ENCODE measurements at regions not wholly inside any gene's neighbourhood (a gene's known extent, or its start where the extent isn't known, plus 50 kb on each side); places are given as distances from the start of the nearest gene placed in this dataset.
"Not testable (repeated sequence)": the region's sequence is repeated elsewhere in the genome, so short reads cannot be mapped to it uniquely, and the experiment has no call there.

- H3K4me2 ChIP-seq (ENCODE audit: low read depth, low read length): no peak overlapping the region
- peaks cover 4% of the 10 kb centered on the region; the same call in 1 of the 2 replicates for H3K4me1 ChIP-seq (ENCODE audit: low read length)
- no peaks in the 10 kb centered on the region for H3K9me2 ChIP-seq (replicated peaks; ENCODE audit: insufficient read depth, low read length)
- H3K79me2 ChIP-seq (ENCODE audit: low read length): no peaks in the 10 kb centered on the region
- DNase-seq: no peak
- no peak overlapping the region for H3K9ac ChIP-seq (ENCODE audit: low read length)
- no peak for TF ChIP-seq CTCF (IDR thresholded peaks at IDR 0.05; ENCODE audit: low read length)
- TF ChIP-seq EZH2 (optimal IDR thresholded peaks at IDR 0.05; ENCODE audit: low read depth, low read length): no peak
- no peak overlapping the region for H3K4me3 ChIP-seq (ENCODE audit: low read length)
- no peaks in the 10 kb centered on the region for H4K20me1 ChIP-seq (ENCODE audit: insufficient read depth, low read length)
- H3K27ac ChIP-seq (ENCODE audit: low read length): no peak overlapping the region
- no peaks in the 10 kb centered on the region for H3F3A ChIP-seq (ENCODE audit: insufficient read depth, low read length)
- H3K9me3 ChIP-seq (replicated peaks; ENCODE audit: insufficient read depth, low read length): no peaks in the 10 kb centered on the region
- H3K27me3 ChIP-seq (replicated peaks; ENCODE audit: insufficient read depth, low read length): no peaks in the 10 kb centered on the region
- no peaks in the 10 kb centered on the region for H3K36me3 ChIP-seq (replicated peaks; ENCODE audit: insufficient read depth, low read length)
- no peak overlapping the region for H2AFZ ChIP-seq (ENCODE audit: low read length)
Measured at GRCh38 chr1:219100059-219100458, 73.6 kb upstream of the LYPLAL1 start.

GRCh38 chr1:219102466-219102865 is 71.2 kb upstream of the LYPLAL1 start:
- not testable (repeated sequence) for H3K4me1 ChIP-seq (ENCODE audit: low read length); H3K4me3 ChIP-seq (ENCODE audit: low read length); DNase-seq; H3K27me3 ChIP-seq (replicated peaks; ENCODE audit: insufficient read depth, low read length); H3K36me3 ChIP-seq (replicated peaks; ENCODE audit: insufficient read depth, low read length); H4K20me1 ChIP-seq (ENCODE audit: insufficient read depth, low read length); H3K9ac ChIP-seq (ENCODE audit: low read length); H3K4me2 ChIP-seq (ENCODE audit: low read depth, low read length); H3K9me2 ChIP-seq (replicated peaks; ENCODE audit: insufficient read depth, low read length); H3K79me2 ChIP-seq (ENCODE audit: low read length); H3F3A ChIP-seq (ENCODE audit: insufficient read depth, low read length); H3K27ac ChIP-seq (ENCODE audit: low read length); H2AFZ ChIP-seq (ENCODE audit: low read length); H3K9me3 ChIP-seq (replicated peaks; ENCODE audit: insufficient read depth, low read length)

- Histone ChIP-seq H3K9me3 (replicated peaks; ENCODE audit: insufficient read depth, low read length) (no peaks in the 10 kb centered on the region), H4K20me1 (ENCODE audit: insufficient read depth, low read length) (no peaks in the 10 kb centered on the region), H3K27ac (ENCODE audit: low read length) (no peak overlapping the region), H3K4me1 (ENCODE audit: low read length) (no peaks in the 10 kb centered on the region), H3K27me3 (replicated peaks; ENCODE audit: insufficient read depth, low read length) (no peaks in the 10 kb centered on the region), H3F3A (ENCODE audit: insufficient read depth, low read length) (no peaks in the 10 kb centered on the region), H3K4me3 (ENCODE audit: low read length) (no peak overlapping the region), H3K79me2 (ENCODE audit: low read length) (no peaks in the 10 kb centered on the region), H3K4me2 (ENCODE audit: low read depth, low read length) (no peak overlapping the region), H2AFZ (ENCODE audit: low read length) (no peak overlapping the region), H3K9me2 (replicated peaks; ENCODE audit: insufficient read depth, low read length) (no peaks in the 10 kb centered on the region), H3K36me3 (replicated peaks; ENCODE audit: insufficient read depth, low read length) (no peaks in the 10 kb centered on the region), H3K9ac (ENCODE audit: low read length) (no peak overlapping the region)
- TF ChIP-seq EZH2 (optimal IDR thresholded peaks at IDR 0.05; ENCODE audit: low read depth, low read length) (no peak), CTCF (IDR thresholded peaks at IDR 0.05; ENCODE audit: low read length) (no peak), EZH2phosphoT487 (IDR thresholded peaks at IDR 0.05; ENCODE audit: low read length) (no peak)
- DNase-seq: no peak
Measured at GRCh38 chr1:219105893-219106292, 67.8 kb upstream of the LYPLAL1 start.

- Histone ChIP-seq H3K9me2 (replicated peaks; ENCODE audit: insufficient read depth, low read length) (no peaks in the 10 kb centered on the region), H3K36me3 (replicated peaks; ENCODE audit: insufficient read depth, low read length) (no peaks in the 10 kb centered on the region), H4K20me1 (ENCODE audit: insufficient read depth, low read length) (no peaks in the 10 kb centered on the region), H3K4me1 (ENCODE audit: low read length) (no peaks in the 10 kb centered on the region), H3K79me2 (ENCODE audit: low read length) (no peaks in the 10 kb centered on the region), H3K27ac (ENCODE audit: low read length) (no peak overlapping the region), H3K4me2 (ENCODE audit: low read depth, low read length) (no peak overlapping the region), H2AFZ (ENCODE audit: low read length) (no peak overlapping the region), H3F3A (ENCODE audit: insufficient read depth, low read length) (no peaks in the 10 kb centered on the region), H3K4me3 (ENCODE audit: low read length) (no peak overlapping the region), H3K9ac (ENCODE audit: low read length) (no peak overlapping the region), H3K9me3 (replicated peaks; ENCODE audit: insufficient read depth, low read length) (no peaks in the 10 kb centered on the region), H3K27me3 (replicated peaks; ENCODE audit: insufficient read depth, low read length) (no peaks in the 10 kb centered on the region)
- no peak for DNase-seq
- no peak for TF ChIP-seq EZH2phosphoT487 (IDR thresholded peaks at IDR 0.05; ENCODE audit: low read length)
- no peak for TF ChIP-seq EZH2 (optimal IDR thresholded peaks at IDR 0.05; ENCODE audit: low read depth, low read length)
Measured at GRCh38 chr1:219109424-219110018, 64.2 kb upstream of the LYPLAL1 start.

Measured in MM.1S (cell line).